Neural cell (in vitro differentiated cells): ENCODE measurements at regions not wholly inside any gene's neighbourhood (a gene's known extent, or its start where the extent isn't known, plus 50 kb on each side); places are given as distances from the start of the nearest gene placed in this dataset.

Experiments used
- H2AFZ ChIP-seq: fragments of 200-600, 300-800 bp; sonication (generic), shearing (Covaris generic); 2 replicates; pipeline ENCODE4 v1.6.0; 2014; ENCODE audit warnings: low read depth, mild to moderate bottlenecking, antibody characterized with exemption, low read length, moderate library complexity
- H3F3A ChIP-seq: fragments of 200-600 bp; shearing (Covaris generic); 2 replicates; pipeline ENCODE4 v1.6.1; 2016; ENCODE audit warnings: mild to moderate bottlenecking, moderate library complexity, mixed read lengths, antibody characterized with exemption, low read length; ENCODE audit not compliant: insufficient read depth, poor library complexity, severe bottlenecking
- H3K27ac ChIP-seq: fragments of 200-600, 300-800 bp; sonication (generic), shearing (Covaris generic); 2 replicates; pipeline ENCODE4 v1.5.1; 2014; ENCODE audit warnings: mild to moderate bottlenecking, low read length, moderate library complexity
- H3K27me3 ChIP-seq: fragments of 300-800, 200-600 bp; sonication (generic), shearing (Covaris generic); 2 replicates; pipeline ENCODE4 v1.6.0; 2014; ENCODE audit warnings: mild to moderate bottlenecking, low read depth, low read length, moderate library complexity; ENCODE audit not compliant: insufficient read depth
- H3K36me3 ChIP-seq: fragments of 300-800, 200-600 bp; sonication (generic), shearing (Covaris generic); 2 replicates; pipeline ENCODE4 v1.5.1; 2014; ENCODE audit warnings: mild to moderate bottlenecking, antibody characterized with exemption, low read length, moderate library complexity; ENCODE audit not compliant: insufficient read depth
- H3K4me2 ChIP-seq: fragments of 300-800, 200-600 bp; sonication (generic), shearing (Covaris generic); 2 replicates; pipeline ENCODE4 v1.6.0; 2014; ENCODE audit warnings: mild to moderate bottlenecking, low read length
- H3K4me3 ChIP-seq: fragments of 300-800, 200-600 bp; sonication (generic), shearing (Covaris generic); 2 replicates; pipeline ENCODE4 v1.5.1; 2014; ENCODE audit warnings: mild to moderate bottlenecking, low read length, moderate library complexity
- H3K79me2 ChIP-seq: fragments of 200-600 bp; shearing (Covaris generic); replicated peaks from 2 replicates; pipeline ENCODE4 v1.6.0; 2014; ENCODE audit warnings: mild to moderate bottlenecking, low read length, moderate library complexity; ENCODE audit not compliant: insufficient read depth
- H3K9ac ChIP-seq: fragments of 300-800, 200-600 bp; sonication (generic), shearing (Covaris generic); 2 replicates; pipeline ENCODE4 v1.6.1; 2016; ENCODE audit warnings: mild to moderate bottlenecking, low read length, mixed read lengths
- H3K9me2 ChIP-seq: fragments of 200-600 bp; shearing (Covaris generic); 2 replicates; pipeline ENCODE4 v1.6.1; 2016; ENCODE audit warnings: mild to moderate bottlenecking, low read length, mixed read lengths; ENCODE audit not compliant: insufficient read depth
- H3K9me3 ChIP-seq: fragments of 200-600, 300-800 bp; sonication (generic), shearing (Covaris generic); 2 replicates; pipeline ENCODE4 v1.6.1; 2016; ENCODE audit warnings: mild to moderate bottlenecking, mixed run types, low read length, moderate library complexity, mixed read lengths
- H4K20me1 ChIP-seq: fragments of 200-600 bp; shearing (Covaris generic); 2 replicates; pipeline ENCODE4 v1.6.1; 2016; ENCODE audit warnings: mild to moderate bottlenecking, mixed run types; ENCODE audit not compliant: insufficient read depth
- CTCF ChIP-seq: fragments of 450-650 bp; IDR thresholded peaks from 2 replicates; pipeline ENCODE4 v1.5.1; 2014; ENCODE audit warnings: antibody characterized with exemption, mild to moderate bottlenecking, moderate library complexity; ENCODE audit not compliant: poor library complexity, severe bottlenecking
- EP300 ChIP-seq: fragments of 450-650 bp; conservative IDR thresholded peaks from 2 replicates; pipeline ENCODE4 v1.6.1; 2014; ENCODE audit warnings: antibody characterized with exemption, mild to moderate bottlenecking, moderate library complexity; ENCODE audit not compliant: poor library complexity, severe bottlenecking
- EZH2 ChIP-seq: fragments of 200-600, 300-800 bp; shearing (Covaris generic), sonication (generic); IDR thresholded peaks from 2 replicates; pipeline ENCODE4 v1.6.1; 2014; ENCODE audit warnings: antibody characterized with exemption, low read length, borderline replicate concordance, mild to moderate bottlenecking; ENCODE audit not compliant: insufficient read depth, poor library complexity, severe bottlenecking
- MXI1 ChIP-seq: fragments of 450-650 bp; conservative IDR thresholded peaks from 2 replicates; pipeline ENCODE4 v1.6.1; 2014; ENCODE audit warnings: antibody characterized with exemption, mild to moderate bottlenecking; ENCODE audit not compliant: poor library complexity, severe bottlenecking
- POLR2AphosphoS5 ChIP-seq: IDR thresholded peaks from 2 replicates; pipeline ENCODE4 v1.6.1; 2012
- RAD21 ChIP-seq: fragments of 450-650 bp; conservative IDR thresholded peaks from 2 replicates; pipeline ENCODE4 v1.6.1; 2014; ENCODE audit warnings: antibody characterized with exemption, mild to moderate bottlenecking, moderate library complexity
- REST ChIP-seq: IDR thresholded peaks from 2 replicates; pipeline ENCODE4 v1.6.1; 2012; ENCODE audit warnings: borderline replicate concordance
- SMC3 ChIP-seq: fragments of 450-650 bp; conservative IDR thresholded peaks from 2 replicates; pipeline ENCODE4 v1.6.1; 2014; ENCODE audit warnings: antibody characterized with exemption, mild to moderate bottlenecking, moderate library complexity; ENCODE audit not compliant: poor library complexity
- TAF1 ChIP-seq: IDR thresholded peaks from 2 replicates; pipeline ENCODE4 v1.6.1; 2012; ENCODE audit warnings: low read depth

- Histone ChIP-seq H3K4me2 (no peak overlapping the region), H3F3A (no peaks in the 10 kb centered on the region), H3K79me2 (no peaks in the 10 kb centered on the region), H3K27ac (no peak overlapping the region), H3K36me3 (no peaks in the 10 kb centered on the region), H4K20me1 (no peaks in the 10 kb centered on the region), H3K27me3 (no peaks in the 10 kb centered on the region), H3K9me3 (no peaks in the 10 kb centered on the region), H3K9me2 (no peaks in the 10 kb centered on the region), H2AFZ (no peak overlapping the region), H3K9ac (no peak overlapping the region), H3K4me3 (no peak overlapping the region)
- TF ChIP-seq RAD21 (no peak), MXI1 (no peak), TAF1 (no peak), POLR2AphosphoS5 (no peak), SMC3 (no peak), REST (no peak), CTCF (no peak), EP300 (no peak), EZH2 (no peak)
Measured at GRCh38 chr10:3652886-3653285, 132.1 kb downstream of the KLF6 start.

GRCh38 chr10:3651969-3652653, 132.9 kb downstream of the KLF6 start:
- no peaks in the 10 kb centered on the region for H3K9me2 ChIP-seq
- TF ChIP-seq TAF1 (no peak), POLR2AphosphoS5 (no peak), EZH2 (no peak), SMC3 (no peak), MXI1 (no peak), CTCF (no peak), EP300 (no peak)
- H2AFZ ChIP-seq = no peak overlapping the region
- H3K4me2 ChIP-seq = no peak overlapping the region
- no peaks in the 10 kb centered on the region for H3K27me3 ChIP-seq
- no peak overlapping the region for H3K9ac ChIP-seq
- no peaks in the 10 kb centered on the region for H3F3A ChIP-seq
- H3K36me3 ChIP-seq = no peaks in the 10 kb centered on the region
- H3K27ac ChIP-seq = no peak overlapping the region
- H4K20me1 ChIP-seq = no peaks in the 10 kb centered on the region
- no peaks in the 10 kb centered on the region for H3K9me3 ChIP-seq
- no peak overlapping the region for H3K4me3 ChIP-seq
- H3K79me2 ChIP-seq = no peaks in the 10 kb centered on the region
